Ovary (tissue), 3 donors: ENCODE measurements at regions not wholly inside any gene's neighbourhood (a gene's known extent, or its start where the extent isn't known, plus 50 kb on each side); places are given as distances from the start of the nearest gene placed in this dataset.

Experiments
- CTCF ChIP-seq, 3 donors: fragments of 450-650 bp in 2 of 3; fragments of 200-600 bp in 1 of 3; IDR thresholded peaks; one replicate each; pipeline versions ENCODE4 v1.5.1 to v1.8.0; 2016 to 2022; ENCODE audit warnings: antibody characterized with exemption in 3 of 3, mild to moderate bottlenecking in 1 of 3
- EP300 ChIP-seq: sonication (generic); formaldehyde crosslinking; IDR thresholded peaks from one replicate; pipeline ENCODE4 v1.6.1; 2017; ENCODE audit warnings: antibody characterized with exemption
- POLR2A ChIP-seq: fragments of 450-650 bp; IDR thresholded peaks from one replicate; pipeline ENCODE4 v1.6.1; 2017; ENCODE audit warnings: antibody characterized with exemption, mild to moderate bottlenecking, moderate library complexity
- donor health status: DM: no; HTN: no; CAD: no.

GRCh38 chr10:3404381-3404780 lies 231.8 kb upstream of the PITRM1 start:
- no peak for TF ChIP-seq CTCF (IDR thresholded peaks at IDR 0.05)
- TF ChIP-seq POLR2A, result no peak
- TF ChIP-seq EP300, result no peak
